H9 (cell line): ENCODE measurements at regions not wholly inside any gene's neighbourhood (a gene's known extent, or its start where the extent isn't known, plus 50 kb on each side); places are given as distances from the start of the nearest gene placed in this dataset.

Source experiments
- DNase-seq: peaks from one replicate; pipeline ENCODE4 v3.0.0-alpha.2; 2017
- H2AFZ ChIP-seq: one replicate; pipeline ENCODE4 v1.6.1; 2013; ENCODE audit warnings: mild to moderate bottlenecking, low read length, control low read depth, moderate library complexity
- H2AK5ac ChIP-seq: 2 replicates; pipeline ENCODE4 v1.6.1; 2013; ENCODE audit warnings: low read length, control low read depth, mixed read lengths; ENCODE audit not compliant: insufficient read length
- H2BK120ac ChIP-seq: one replicate; pipeline ENCODE4 v1.6.1; 2013; ENCODE audit warnings: low read depth, mild to moderate bottlenecking, low read length, control low read depth, inconsistent platforms; ENCODE audit not compliant: poor library complexity, severe bottlenecking
- H2BK12ac ChIP-seq: 2 replicates; pipeline ENCODE4 v1.6.1; 2013; ENCODE audit warnings: low read length, control low read depth, mixed read lengths, low read depth; ENCODE audit not compliant: insufficient read length
- H2BK15ac ChIP-seq: 2 replicates; pipeline ENCODE4 v1.6.1; 2013; ENCODE audit warnings: low read depth, low read length, control low read depth
- H2BK20ac ChIP-seq: one replicate; pipeline ENCODE4 v1.6.1; 2013; ENCODE audit warnings: low read depth, mild to moderate bottlenecking, low read length, control low read depth, inconsistent platforms; ENCODE audit not compliant: poor library complexity, severe bottlenecking
- H2BK5ac ChIP-seq: 2 replicates; pipeline ENCODE4 v1.6.1; 2013; ENCODE audit warnings: low read length, control low read depth, mixed read lengths; ENCODE audit not compliant: insufficient read length
- H3K14ac ChIP-seq: 2 replicates; pipeline ENCODE4 v1.6.1; 2013; ENCODE audit warnings: low read length, control low read depth; ENCODE audit not compliant: insufficient read depth
- H3K18ac ChIP-seq: 2 replicates; pipeline ENCODE4 v1.6.1; 2013; ENCODE audit warnings: low read depth, mild to moderate bottlenecking, mixed read lengths, low read length, control low read depth; ENCODE audit not compliant: insufficient read length
- H3K23ac ChIP-seq: 2 replicates; pipeline ENCODE4 v1.6.1; 2013; ENCODE audit warnings: low read length, control low read depth, mixed read lengths, low read depth; ENCODE audit not compliant: insufficient read length
- H3K23me2 ChIP-seq: 2 replicates; pipeline ENCODE4 v1.6.1; 2013; ENCODE audit warnings: low read depth, mild to moderate bottlenecking, mixed read lengths, low read length, control low read depth; ENCODE audit not compliant: insufficient read length, poor library complexity, severe bottlenecking
- H3K27ac ChIP-seq: 2 replicates; pipeline ENCODE4 v1.5.1; 2013; ENCODE audit warnings: low read length, control low read depth, mixed read lengths, low read depth; ENCODE audit not compliant: insufficient read length
- H3K27me3 ChIP-seq: 2 replicates; pipeline ENCODE4 v1.6.1; 2013; ENCODE audit warnings: low read length, control low read depth, inconsistent platforms; ENCODE audit not compliant: insufficient read depth
- H3K4ac ChIP-seq: 2 replicates; pipeline ENCODE4 v1.6.1; 2013; ENCODE audit warnings: low read depth, mild to moderate bottlenecking, control low read depth, inconsistent platforms, low read length, moderate library complexity
- H3K4me1 ChIP-seq: 2 replicates; pipeline ENCODE4 v1.6.1; 2013; ENCODE audit warnings: low read length, control low read depth, inconsistent platforms; ENCODE audit not compliant: insufficient read depth
- H3K4me2 ChIP-seq: 2 replicates; pipeline ENCODE4 v1.6.1; 2013; ENCODE audit warnings: low read length, control low read depth, mixed read lengths; ENCODE audit not compliant: insufficient read length, insufficient read depth
- H3K56ac ChIP-seq: 2 replicates; pipeline ENCODE4 v1.6.1; 2013; ENCODE audit warnings: low read depth, mild to moderate bottlenecking, mixed read lengths, low read length, control low read depth; ENCODE audit not compliant: insufficient read length
- H3K79me1 ChIP-seq: 2 replicates; pipeline ENCODE4 v1.6.1; 2013; ENCODE audit warnings: low read depth, mild to moderate bottlenecking, moderate library complexity, low read length, control low read depth, inconsistent platforms; ENCODE audit not compliant: insufficient read depth, poor library complexity, severe bottlenecking
- H3K79me2 ChIP-seq: 2 replicates; pipeline ENCODE4 v1.6.1; 2013; ENCODE audit warnings: low read length, control low read depth, inconsistent platforms; ENCODE audit not compliant: insufficient read depth
- H3K9ac ChIP-seq: 2 replicates; pipeline ENCODE4 v1.6.1; 2013; ENCODE audit warnings: low read length, control low read depth, mixed read lengths; ENCODE audit not compliant: insufficient read length; ENCODE audit errors: extremely low read depth
- H3K9me3 ChIP-seq: one replicate; pipeline ENCODE4 v1.6.1; 2013; ENCODE audit warnings: low read depth, low read length, inconsistent platforms; ENCODE audit not compliant: control insufficient read depth
- H3T11ph ChIP-seq: one replicate; pipeline ENCODE4 v1.6.1; 2013; ENCODE audit warnings: mild to moderate bottlenecking, low read length, control low read depth, inconsistent platforms
- H4K20me1 ChIP-seq: one replicate; pipeline ENCODE4 v1.6.1; 2013; ENCODE audit not compliant: control insufficient read depth, insufficient read length, insufficient read depth
- H4K5ac ChIP-seq: 2 replicates; pipeline ENCODE4 v1.6.1; 2013; ENCODE audit warnings: low read depth, mild to moderate bottlenecking, mixed read lengths, low read length, control low read depth; ENCODE audit not compliant: insufficient read length
- H4K8ac ChIP-seq: replicated peaks from 2 replicates; pipeline ENCODE4 v1.6.1; 2013; ENCODE audit warnings: low read length, control low read depth, mixed read lengths, low read depth; ENCODE audit not compliant: insufficient read length
- H4K91ac ChIP-seq: 2 replicates; pipeline ENCODE4 v1.6.1; 2013; ENCODE audit warnings: low read depth, mild to moderate bottlenecking, moderate library complexity, mixed read lengths, low read length, control low read depth; ENCODE audit not compliant: insufficient read length
- H3K27ac Mint-ChIP-seq, 3 experiments: 2 replicates in 2 of 3; 3 replicates in 1 of 3; pipeline ENCODE4 v1.8.0; 2020 to 2021; ENCODE audit warnings: mixed read lengths in 3 of 3, mild to moderate bottlenecking in 1 of 3, moderate library complexity in 1 of 3
- H3K27me3 Mint-ChIP-seq: 2 replicates; pipeline ENCODE4 v1.8.0; 2021; ENCODE audit warnings: low read depth, mild to moderate bottlenecking, moderate library complexity, mixed read lengths
- H3K36me3 Mint-ChIP-seq, 3 experiments: 2 replicates in 2 of 3; 3 replicates in 1 of 3; pipeline ENCODE4 v1.8.0; 2020 to 2021; ENCODE audit warnings: low read depth in 3 of 3, mixed read lengths in 3 of 3; ENCODE audit not compliant: insufficient read depth in 1 of 3
- H3K4me1 Mint-ChIP-seq, 2 experiments: 2 replicates each; pipeline ENCODE4 v1.8.0; 2020; ENCODE audit warnings: mixed read lengths in 2 of 2
- H3K4me3 Mint-ChIP-seq, 2 experiments: 2 replicates in 1 of 2; 3 replicates in 1 of 2; pipeline ENCODE4 v1.8.0; 2020 to 2021; ENCODE audit warnings: mild to moderate bottlenecking in 2 of 2, mixed read lengths in 2 of 2, moderate library complexity in 1 of 2
- H3K9me3 Mint-ChIP-seq, 2 experiments: 2 replicates in 1 of 2; 3 replicates in 1 of 2; pipeline ENCODE4 v1.8.0; 2020; ENCODE audit warnings: mild to moderate bottlenecking in 2 of 2, mixed read lengths in 2 of 2, moderate library complexity in 1 of 2
- CTCF ChIP-seq: fragments of 200-600 bp; sonication (generic); conservative IDR thresholded peaks from 3 replicates; pipeline ENCODE4 v1.8.0; 2021; ENCODE audit warnings: antibody characterized with exemption, mild to moderate bottlenecking
- WGBS: extraction: QIAGEN DNeasy Blood & Tissue Kit; methylation state at CpG from one replicate; pipeline ENCODE4 v1.1.7; 2013; ENCODE audit warnings: missing lambda C conversion rate, low lambda C conversion rate, mixed read lengths; ENCODE audit not compliant: insufficient read length; ENCODE audit errors: extremely low coverage; 5-methylcytosine and 5-hydroxymethylcytosine counted together

- Histone ChIP-seq H2BK15ac (no peak overlapping the region), H2BK12ac (no peak overlapping the region), H4K91ac (no peak overlapping the region), H3K18ac (no peak overlapping the region), H3K27me3 (no peaks in the 10 kb centered on the region), H3T11ph (no peak overlapping the region), H2BK120ac (no peak overlapping the region), H3K9ac (no peak overlapping the region), H3K79me1 (no peaks in the 10 kb centered on the region), H2AK5ac (no peak overlapping the region), H3K4me2 (no peak overlapping the region), H3K4me1 (peaks cover 5% of the 10 kb centered on the region; the same call in 1 of the 2 replicates), H3K56ac (no peak overlapping the region), H3K4ac (no peak overlapping the region), H4K20me1 (no peaks in the 10 kb centered on the region), H3K14ac (no peak overlapping the region), H3K27ac (no peak overlapping the region), H4K5ac (no peak overlapping the region), H2BK5ac (no peak overlapping the region), H2BK20ac (no peak overlapping the region), H3K23ac (no peak overlapping the region), H3K23me2 (no peaks in the 10 kb centered on the region), H3K79me2 (no peaks in the 10 kb centered on the region), H2AFZ (no peak overlapping the region), H4K8ac (no peak overlapping the region), H3K9me3 (peaks cover 2% of the 10 kb centered on the region)
- no CpG with 5 or more reads among the region's 12 CpGs for WGBS
- no peak for DNase-seq
- Mint-ChIP-seq H3K4me1 (peaks cover 21 to 36% of the 10 kb centered on the region in 2 experiments), H3K36me3 (peaks cover 6 to 32% (median 10%) of the 10 kb centered on the region in 3 experiments; a peak in 6 of 7 replicates), H3K4me3 (no peak overlapping the region), H3K27me3 (peaks cover 10% of the 10 kb centered on the region), H3K27ac (no peak overlapping the region), H3K9me3 (peaks cover 16 to 18% of the 10 kb centered on the region in 2 experiments)
- TF ChIP-seq CTCF = no peak
These were observed 179.1 kb upstream of the RAI14 start for GRCh38 chr5:34476941-34477565.
